GM10266 (cell line): ENCODE measurements at regions not wholly inside any gene's neighbourhood (a gene's known extent, or its start where the extent isn't known, plus 50 kb on each side); places are given as distances from the start of the nearest gene placed in this dataset.

Experiments used
- DNase-seq: peaks from one replicate; pipeline ENCODE4 v3.0.0; 2012; ENCODE audit errors: extremely low spot score
- TF ChIP-seq, protein P1 (sequence below): IDR thresholded peaks from 2 replicates; pipeline ENCODE4 v1.5.1; 2012; ENCODE audit warnings: mild to moderate bottlenecking, low read depth; ENCODE audit not compliant: control insufficient read depth, insufficient read depth; ENCODE audit errors: missing control alignments

- no peak for DNase-seq
- TF ChIP-seq, protein P1, sequence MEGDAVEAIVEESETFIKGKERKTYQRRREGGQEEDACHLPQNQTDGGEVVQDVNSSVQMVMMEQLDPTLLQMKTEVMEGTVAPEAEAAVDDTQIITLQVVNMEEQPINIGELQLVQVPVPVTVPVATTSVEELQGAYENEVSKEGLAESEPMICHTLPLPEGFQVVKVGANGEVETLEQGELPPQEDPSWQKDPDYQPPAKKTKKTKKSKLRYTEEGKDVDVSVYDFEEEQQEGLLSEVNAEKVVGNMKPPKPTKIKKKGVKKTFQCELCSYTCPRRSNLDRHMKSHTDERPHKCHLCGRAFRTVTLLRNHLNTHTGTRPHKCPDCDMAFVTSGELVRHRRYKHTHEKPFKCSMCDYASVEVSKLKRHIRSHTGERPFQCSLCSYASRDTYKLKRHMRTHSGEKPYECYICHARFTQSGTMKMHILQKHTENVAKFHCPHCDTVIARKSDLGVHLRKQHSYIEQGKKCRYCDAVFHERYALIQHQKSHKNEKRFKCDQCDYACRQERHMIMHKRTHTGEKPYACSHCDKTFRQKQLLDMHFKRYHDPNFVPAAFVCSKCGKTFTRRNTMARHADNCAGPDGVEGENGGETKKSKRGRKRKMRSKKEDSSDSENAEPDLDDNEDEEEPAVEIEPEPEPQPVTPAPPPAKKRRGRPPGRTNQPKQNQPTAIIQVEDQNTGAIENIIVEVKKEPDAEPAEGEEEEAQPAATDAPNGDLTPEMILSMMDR: no peak
These were observed 1355.1 kb upstream of the WWC1 start for GRCh38 chr5:166936351-166936750.

- DNase-seq: no peak
- TF ChIP-seq, protein P1: no peak
These were observed 1353.4 kb upstream of the WWC1 start for GRCh38 chr5:166938071-166938470.

GRCh38 chr5:166942948-166943347 lies 1348.5 kb upstream of the WWC1 start:
- DNase-seq: no peak
- TF ChIP-seq, protein P1: no peak

DNA sequence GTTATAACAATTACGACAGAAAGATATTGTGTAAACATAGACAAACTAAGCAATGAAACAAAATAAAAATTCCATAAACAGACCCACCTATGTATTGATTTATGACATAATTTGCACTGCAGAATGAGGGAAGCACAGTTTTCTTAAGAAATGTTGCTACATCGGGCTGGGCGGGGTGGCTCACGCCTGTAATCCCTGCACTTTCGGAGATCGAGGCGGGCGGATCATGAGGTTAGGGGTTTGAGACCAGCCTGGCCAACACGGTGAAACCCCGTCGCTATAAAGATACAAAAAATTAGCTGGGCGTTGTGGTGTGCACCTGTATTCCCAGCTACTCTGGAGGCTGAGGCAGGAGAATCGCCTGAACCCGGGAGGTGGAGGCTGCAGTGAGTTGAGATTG lies 1344.4 kb upstream of the WWC1 start:
- TF ChIP-seq, protein P1: no peak
- DNase-seq: no peak

- DNase-seq: no peak
- TF ChIP-seq, protein P1: no peak
These were observed 1342.8 kb upstream of the WWC1 start for GRCh38 chr5:166948679-166949078.

- TF ChIP-seq, protein P1: no peak
These were observed 1339.4 kb upstream of the WWC1 start for GRCh38 chr5:166952048-166952447.

DNA sequence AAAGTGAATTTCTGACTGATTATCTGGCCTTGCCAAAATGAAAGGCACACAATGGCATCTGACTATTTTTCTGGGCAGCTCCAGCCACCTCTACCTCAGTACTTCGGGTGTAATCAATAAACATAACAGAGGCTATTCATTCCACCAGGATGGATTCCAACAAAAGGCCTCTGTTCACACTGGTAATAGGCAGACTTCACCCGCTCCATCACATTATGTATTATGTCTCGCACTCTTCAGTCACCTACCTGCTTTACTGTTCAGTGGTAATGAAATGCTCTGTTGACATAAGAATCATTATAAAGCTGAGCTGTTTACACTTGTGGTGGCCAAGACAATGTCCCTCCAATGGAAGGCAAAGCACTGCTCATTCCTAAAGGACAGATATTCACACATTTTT lies 1333.7 kb upstream of the WWC1 start:
- DNase-seq: no peak
- TF ChIP-seq, protein P1: no peak

More at GRCh38 chr5:166952048-166952447, 1339.4 kb upstream of the WWC1 start:
- DNase-seq: no peak

GRCh38 chr5:166959766-166960165 lies 1331.7 kb upstream of the WWC1 start:
- TF ChIP-seq, protein P1: no peak
- DNase-seq: no peak
